Hematopoietic multipotent progenitor cell treated with erythropoietin and hydrocortisone succinate and interleukin-3 and kit ligand, for 8 days (in vitro differentiated cells): ENCODE measurements at regions not wholly inside any gene's neighbourhood (a gene's known extent, or its start where the extent isn't known, plus 50 kb on each side); places are given as distances from the start of the nearest gene placed in this dataset.
A peak's percentile ranks its signal among the peaks of the same experiment; 100 is the strongest.
"Not testable (repeated sequence)": the region's sequence is repeated elsewhere in the genome, so short reads cannot be mapped to it uniquely, and the experiment has no call there.

Source experiments
- DNase-seq: peaks from one replicate; pipeline ENCODE4 v3.0.0-alpha.2; 2015

DNA sequence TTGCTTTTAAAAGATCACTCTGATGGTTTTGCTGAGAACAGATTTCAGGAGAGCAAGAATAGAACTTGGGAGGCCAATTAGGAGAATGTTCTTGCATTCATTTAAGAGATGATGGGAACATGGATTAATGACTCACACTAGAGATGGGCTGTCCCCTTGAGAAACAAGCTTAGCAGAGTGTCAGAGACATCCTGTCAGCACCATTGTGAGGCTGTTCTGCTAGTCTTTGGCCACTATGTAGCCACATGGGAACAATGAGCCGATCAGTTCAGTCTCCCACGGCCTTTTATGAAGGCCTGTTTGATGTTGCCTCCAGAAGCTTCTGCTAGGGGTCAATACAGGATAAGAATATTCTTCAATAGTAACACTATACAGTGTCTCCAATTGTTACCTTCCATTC lies 113.0 kb upstream of the EYA4 start:
- no peak for DNase-seq

DNA sequence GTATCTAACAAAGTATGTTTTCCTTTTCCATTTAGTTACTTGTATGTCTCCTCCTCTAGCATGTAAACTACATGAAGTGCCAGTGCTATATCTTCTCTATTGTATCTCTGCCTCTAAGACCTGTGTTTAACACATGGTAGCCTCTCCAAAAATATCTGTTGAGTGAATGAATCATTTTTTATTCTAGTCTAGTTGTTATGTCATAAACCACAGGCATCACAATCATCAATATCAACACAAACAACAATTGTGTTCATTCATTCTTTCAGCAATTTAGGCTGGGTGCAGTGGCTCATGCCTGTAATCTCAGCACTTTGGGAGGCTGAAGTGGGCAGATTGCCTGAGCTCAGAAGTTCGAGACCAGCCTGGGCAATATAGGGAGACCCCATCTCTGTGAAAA lies 111.6 kb upstream of the EYA4 start:
- DNase-seq: no peak

DNA sequence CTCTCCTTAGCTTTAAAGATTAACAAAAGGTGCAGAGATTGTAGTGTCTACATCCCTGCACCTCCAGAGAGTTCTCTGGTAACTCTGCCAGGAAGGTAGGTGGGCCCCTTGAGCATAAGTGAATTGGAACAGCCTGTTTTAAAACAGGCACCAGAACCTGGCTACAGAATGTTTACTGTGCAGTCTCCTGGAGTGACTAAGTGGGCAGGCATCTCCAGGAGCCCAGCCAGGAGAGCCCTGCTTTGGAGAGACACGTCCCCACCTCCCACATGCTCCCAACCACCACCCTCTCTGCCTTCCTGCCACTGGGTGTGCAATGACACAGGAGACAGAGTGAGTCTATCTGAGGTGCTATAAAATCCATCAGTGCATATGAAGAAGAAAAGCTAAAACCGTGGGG lies 110.3 kb upstream of the EYA4 start:
- DNase-seq: no peak

DNA sequence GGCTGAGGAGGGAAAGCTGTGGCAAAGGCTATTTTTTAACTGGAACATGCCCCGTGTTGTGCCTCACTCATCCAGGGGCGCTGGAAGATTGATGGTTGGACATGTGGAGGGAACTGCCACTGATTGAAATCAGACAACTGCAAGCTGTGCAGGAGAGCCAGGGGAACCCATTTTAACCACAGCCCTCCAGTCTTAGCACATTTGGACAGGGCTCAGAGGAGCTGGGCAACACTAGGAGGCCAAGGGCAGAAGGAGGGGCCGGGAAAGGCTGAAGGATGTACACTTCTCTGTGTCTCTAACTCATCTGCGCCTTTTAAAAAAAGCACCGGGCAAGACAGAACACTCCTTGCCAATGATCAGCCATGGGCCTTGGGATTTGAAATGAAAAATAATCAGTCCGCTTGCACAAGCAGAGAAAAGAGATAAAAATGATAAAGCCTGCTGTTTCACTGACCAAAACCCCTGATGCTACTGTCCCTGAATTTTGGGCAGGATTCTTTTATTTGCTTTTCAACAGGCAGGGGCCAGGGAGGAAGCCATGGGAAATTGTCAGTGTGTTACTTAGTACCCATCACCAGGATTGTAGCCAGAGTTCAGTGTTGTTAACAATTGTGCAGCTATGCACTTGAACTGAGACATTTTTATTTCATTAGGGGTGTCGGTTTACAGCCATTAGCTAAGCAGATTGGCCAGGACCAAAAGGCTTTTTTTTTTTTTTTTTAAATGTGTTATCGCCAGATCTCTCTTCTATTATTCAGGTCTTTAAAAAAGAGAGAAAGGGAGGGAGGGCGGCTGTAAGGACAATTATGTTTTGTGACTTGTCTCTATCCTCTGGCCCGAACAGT lies 109.3 kb upstream of the EYA4 start:
- DNase-seq: no peak

DNA sequence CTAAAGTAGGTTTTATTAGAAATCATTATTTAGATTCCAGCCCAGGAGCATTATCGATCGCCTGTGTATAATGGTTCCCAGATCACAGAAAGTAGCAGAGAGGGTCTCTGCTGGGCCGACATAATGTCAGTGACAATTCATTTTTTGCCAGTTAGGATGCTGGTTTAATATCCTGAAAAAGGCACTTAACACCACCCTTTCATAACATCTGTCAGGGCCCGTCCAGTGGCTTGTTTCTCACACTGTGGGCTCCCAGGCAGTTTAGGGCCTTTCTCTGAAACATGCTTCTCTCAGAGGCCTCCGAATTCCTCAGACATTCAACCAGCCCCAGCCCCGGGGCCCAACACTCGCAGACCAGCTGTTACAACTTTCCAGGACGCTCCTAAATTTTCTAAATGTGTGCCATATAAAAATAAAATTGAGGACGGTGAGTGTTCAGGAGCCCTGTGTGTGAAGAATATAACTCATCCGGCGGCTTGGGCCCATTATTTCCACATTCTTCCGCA lies 108.6 kb upstream of the EYA4 start:
- no peak for DNase-seq

DNA sequence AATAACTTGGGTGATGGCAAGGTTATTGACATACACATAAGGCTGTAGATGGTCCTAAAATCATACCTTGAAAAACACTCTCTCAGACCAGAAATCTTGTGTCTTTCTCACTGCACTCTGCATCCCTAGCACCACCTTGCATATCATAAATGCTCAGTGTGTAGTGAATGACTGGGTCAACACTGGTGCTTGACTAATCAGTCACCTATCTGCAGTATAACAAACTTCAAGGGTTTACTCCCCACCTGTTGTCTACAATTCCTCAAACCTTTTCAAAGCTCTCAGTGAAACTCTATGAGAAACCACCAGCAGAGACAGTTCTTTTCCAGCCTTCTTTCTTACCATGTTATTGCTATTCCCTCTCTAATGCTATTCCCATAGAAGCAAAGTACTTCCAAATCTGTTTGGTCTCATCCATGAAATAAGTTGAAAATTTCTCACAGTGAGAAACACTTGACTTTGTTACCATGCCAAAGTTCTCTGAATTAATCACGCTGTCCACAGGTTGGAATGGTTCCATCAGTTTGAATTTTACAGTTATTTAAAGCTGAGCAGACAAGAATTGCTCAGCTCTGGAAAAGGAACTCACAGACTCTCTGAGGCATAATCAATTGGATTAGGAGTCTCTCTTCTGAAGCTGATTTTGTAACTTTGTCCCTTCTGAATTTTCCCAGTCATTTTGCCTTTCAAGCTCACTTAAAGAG lies 104.8 kb upstream of the EYA4 start:
- DNase-seq: no peak

DNA sequence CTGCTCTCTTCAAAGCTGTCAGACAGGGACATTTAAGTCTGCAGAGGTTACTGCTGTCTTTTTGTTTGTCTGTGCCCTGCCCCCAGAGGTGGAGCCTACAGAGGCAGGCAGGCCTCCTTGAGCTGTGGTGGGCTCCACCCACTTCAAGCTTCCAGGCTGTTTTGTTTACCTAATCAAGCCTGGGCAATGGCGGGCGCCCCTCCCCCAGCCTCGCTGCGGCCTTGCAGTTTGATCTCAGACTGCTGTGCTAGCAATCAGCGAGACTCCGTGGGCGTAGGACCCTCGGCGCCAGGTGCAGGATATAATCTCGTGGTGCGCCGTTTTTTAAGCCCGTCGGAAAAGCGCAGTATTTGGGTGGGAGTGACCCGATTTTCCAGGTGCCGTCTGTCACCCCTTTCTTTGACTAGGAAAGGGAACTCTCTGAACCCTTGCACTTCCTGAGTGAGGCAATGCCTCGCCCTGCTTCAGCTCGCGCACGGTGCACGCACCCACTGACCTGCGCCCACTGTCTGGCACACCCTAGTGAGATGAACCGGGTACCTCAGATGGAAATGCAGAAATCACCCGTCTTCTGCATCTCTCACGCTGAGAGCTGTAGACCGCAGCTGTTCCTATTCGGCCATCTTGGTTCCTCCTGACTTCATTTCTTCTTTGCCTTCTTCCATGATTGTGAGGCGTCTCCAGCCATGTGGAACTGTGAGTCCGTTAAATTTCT lies 93.5 kb upstream of the EYA4 start:
- not testable (repeated sequence) for DNase-seq

DNA sequence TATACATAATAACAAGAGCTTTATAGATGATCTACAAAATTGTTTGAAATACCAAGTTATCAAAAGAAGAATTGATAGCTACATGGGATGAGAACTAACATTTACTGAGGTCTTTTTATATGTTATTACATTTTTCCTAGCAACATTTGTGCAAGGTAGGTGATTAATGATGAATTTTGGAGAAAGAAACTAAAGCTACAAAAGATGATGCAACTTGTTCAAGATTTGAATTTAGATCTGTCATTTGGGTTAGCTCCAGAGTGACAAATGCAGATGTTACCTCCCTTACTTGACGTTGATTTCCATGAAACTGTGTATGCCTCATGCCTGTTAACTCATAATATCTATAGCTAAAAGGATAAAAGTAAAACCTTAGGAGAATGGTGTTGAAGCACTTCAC lies 84.5 kb upstream of the EYA4 start:
- no peak for DNase-seq

DNA sequence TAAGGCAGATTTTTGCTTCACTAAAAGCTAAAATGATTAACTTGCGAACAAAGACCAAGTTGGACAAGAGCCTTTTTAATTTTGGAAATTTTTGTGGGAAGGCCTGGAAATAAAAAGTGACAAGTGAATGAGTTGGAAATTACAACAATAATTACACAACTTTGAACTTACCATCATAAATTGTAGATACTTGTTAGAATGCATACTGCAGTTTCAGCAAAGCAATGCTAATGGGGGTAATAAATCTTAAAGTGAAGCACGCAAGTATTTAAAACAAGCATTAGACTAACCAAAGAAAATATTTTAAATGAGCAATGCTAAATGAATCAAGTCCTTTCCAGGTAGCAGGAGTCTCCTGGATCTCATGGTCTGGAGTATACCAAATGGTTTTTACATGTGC lies 83.2 kb upstream of the EYA4 start:
- DNase-seq: no peak

DNA sequence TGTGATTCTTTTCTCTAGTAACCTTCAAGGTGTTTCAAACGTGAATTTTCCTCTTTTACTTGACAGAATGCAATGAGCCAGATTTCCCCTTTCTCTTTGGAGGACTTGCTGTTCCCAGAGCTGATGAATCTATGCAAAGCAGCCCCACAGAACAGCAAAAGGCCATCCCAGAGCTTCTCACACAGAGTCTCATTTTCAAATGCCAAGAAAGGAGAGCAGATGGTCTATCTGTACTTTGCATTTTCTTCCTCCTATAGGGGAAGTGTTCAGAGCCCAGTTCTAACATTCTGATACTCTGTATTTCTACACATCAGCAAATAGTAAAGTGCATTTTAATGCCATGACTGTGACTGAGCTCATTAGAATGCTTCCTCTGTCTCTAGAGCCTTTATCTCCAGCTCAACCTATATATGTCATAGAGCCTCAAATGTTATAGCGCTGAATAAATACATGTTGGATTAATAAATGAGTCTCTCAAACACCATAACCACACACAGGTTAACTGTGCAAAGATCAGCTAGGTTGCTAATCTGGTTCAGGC lies 81.8 kb upstream of the EYA4 start:
- no peak for DNase-seq

DNA sequence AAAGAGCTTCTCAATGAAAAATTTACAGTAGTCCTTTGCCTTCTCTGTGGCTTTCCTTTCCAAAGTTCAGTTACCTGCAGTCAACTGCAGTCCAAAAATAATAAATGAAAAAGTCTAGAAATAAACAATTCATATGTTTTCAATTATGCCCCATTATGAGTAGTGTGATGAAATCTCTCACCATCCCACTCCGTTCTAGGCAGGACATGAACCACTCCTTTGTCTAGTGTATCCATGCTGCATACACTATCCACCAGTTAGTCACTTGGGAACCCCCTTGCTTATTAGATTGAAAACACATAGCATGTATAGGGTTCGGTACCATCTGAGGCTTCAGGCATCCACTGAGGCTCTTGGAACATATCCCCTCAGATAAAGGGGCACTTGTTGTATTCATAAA lies 80.6 kb upstream of the EYA4 start:
- DNase-seq: no peak

DNA sequence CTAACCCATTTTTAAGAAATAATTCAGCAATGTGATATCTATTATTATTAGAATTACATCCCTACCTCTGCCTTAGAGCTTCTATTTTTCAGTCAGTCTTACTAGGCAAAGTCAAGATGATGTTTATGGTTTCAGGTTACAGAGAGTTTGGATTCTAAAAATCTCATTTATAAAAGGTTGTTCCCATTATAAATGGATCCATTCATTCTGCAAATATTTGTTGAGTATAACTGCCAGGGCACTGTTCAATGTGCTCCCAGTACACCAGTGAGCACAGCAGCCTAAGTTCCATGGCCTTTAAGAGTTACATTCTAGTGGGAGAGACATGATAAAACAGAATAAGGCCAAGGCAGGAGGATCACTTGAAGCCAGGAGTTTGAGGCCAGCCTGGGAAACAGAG lies 75.9 kb upstream of the EYA4 start:
- no peak for DNase-seq

DNA sequence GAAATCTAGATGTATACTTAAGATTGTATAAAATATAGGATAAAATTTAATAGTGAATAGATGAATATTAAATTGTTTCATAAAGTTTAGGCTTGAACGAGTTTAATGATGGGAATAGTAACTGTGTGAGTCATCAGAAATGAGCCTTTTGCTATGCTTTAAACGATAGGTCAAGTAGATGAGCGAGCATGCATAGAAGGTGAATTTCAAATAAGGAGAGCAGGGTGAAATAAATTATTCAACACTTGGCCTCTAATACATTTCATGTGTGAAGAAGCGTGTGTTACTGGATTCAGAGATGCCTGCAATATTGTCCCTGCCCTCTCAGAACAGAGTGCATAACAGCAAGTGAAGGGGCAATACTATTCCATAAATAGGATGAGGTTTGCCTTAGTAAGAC lies 74.4 kb upstream of the EYA4 start:
- DNase-seq: no peak

DNA sequence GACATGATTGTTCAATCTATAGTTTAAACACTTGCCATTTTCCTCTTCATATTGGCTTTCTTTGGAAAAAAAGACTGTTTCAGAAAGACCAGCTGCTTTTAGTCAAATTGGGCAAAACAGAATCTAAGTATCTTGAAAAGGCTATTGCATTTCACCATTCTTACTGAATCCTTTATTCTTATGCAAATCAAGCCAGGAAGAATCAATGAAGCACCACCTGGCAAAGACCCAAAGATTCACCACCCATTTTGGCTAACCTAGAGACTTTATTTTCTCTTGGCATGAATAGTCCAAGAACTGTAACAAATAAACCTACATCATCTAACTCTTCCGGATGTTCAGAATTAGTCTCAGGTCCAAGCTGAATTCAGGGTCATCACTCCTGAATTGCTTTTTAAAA lies 71.3 kb upstream of the EYA4 start:
- DNase-seq: no peak

DNA sequence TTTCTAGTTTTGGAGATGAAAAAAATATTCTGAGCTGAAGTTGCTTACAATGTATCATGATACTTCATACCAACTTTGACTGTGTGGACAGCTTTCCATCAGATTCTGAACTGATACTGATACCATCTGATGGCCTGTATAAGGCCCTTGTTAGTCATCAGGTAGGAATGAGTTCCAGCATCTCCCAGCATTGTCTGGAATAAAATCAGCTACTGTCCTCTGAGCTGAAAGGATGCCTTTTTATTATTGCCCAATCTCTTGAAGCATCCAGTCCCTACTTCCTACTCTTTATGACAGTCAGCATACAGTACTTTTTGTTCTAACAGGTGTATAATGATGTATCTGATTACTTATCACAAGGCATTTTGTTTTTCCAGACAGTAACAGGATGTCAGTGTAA lies 70.6 kb upstream of the EYA4 start:
- DNase-seq: no peak

DNA sequence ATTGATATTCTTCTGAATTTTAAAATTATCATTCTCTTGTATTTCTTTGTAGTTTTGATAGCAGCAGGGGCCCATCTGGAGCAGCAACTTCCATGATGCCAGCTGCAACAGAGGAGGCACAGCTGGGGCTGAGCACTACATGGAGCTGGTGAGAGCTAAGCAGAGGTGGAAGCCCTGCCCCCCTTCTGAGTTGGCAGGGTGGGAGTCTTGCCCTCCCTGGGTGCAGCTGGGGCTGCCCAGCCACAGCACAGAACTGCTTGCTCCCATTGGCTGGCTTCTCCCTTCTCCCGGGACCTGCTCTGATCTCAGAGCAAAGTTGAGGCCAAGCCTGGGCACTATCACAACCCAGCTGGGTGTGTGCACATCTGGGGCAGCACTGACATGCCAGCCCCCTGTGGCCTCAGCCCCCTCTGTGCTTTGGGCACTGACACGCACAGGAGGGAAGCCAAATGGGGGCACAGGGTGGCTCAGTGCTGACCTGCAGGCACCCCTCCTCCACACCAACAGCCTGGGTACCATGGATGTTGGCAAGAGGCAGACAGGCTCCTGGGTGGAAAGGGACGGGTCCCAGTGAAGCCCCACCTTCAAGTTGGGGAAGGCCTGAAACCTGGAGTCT lies 69.1 kb upstream of the EYA4 start:
- DNase-seq: no peak

DNA sequence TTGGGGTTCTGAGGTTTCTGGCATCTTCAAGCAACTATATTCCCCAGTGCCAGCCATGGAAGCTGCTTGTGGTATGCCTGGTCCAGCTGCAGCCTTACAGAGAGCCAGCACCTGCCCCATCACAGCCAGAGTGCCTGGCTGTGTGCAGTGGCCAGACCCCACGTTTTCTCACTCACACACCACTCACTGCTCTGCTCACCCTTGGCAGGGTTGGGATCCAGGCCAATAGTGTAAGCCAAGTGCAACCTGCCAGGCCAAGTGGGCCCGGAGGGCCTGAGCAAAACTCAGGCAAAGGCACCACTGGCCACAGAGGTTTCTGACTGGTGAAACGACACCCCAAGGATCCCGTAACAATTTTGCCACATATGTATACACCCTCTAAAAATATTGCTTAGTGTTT lies 67.9 kb upstream of the EYA4 start:
- DNase-seq: no peak

DNA sequence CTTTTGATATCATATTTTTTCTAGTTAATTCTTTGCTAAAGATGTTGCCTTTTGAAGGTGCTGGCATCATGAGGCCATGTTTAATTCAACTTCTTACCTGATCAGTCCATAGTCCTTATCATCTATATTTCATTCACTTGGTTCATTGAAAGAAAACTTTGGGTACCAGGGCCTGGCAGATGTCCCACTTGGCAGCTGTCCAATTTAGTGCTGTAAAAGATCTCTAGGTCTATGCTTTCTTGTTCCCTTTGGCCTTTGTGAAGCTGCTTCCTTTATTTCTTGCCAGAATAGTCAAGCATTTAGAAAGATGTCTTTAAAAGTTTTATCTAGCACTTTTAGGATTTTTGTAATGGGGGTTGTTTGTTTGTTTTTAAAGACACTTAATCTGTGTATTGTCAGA lies 61.7 kb upstream of the EYA4 start:
- peak; percentile 3 for DNase-seq

DNA sequence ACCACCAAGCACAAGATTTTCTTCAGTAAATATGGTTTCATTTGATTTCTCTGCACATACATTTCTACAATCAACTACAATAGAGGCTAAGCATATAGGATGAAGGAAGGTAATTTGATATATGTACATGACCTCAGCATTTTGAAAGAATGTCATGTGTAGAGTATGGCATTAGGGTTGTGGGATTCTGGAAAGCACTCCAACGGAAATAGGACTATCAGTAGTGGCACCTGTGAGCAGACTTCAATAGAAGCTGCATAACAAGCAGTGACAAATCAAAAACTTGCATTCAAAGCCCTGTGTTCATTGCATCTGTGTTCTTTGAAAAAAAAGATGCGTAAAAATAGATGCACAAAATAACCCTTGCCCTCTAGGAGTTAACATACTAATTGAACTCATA lies 57.5 kb upstream of the EYA4 start:
- DNase-seq: no peak

DNA sequence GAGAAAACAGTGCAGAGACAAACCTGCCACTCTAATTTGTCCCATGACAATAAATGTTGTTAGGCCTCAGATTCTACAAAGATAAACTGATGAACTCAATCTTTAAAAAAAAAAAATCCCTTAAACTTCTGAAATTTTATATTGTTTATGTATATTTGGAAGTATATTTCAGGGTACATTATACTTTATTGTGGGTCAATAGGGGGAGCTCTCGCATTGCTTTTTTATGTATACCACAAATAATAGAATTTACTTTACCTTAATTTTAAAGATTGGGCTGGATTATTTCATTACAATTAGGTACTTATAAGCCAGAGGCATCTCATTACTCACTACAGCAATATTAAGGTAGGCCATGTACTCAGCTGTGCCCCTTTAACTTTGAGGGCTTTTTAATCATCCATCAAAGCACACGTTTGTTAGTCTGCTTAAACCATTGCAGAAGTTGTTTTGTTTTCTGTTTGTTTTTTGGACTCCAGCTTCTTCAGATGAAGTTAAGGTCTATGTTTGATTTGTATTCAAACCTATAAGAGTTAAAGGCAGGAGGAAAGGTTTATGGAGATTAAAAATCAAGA lies 56.3 kb upstream of the EYA4 start:
- DNase-seq: peak; percentile 7

DNA sequence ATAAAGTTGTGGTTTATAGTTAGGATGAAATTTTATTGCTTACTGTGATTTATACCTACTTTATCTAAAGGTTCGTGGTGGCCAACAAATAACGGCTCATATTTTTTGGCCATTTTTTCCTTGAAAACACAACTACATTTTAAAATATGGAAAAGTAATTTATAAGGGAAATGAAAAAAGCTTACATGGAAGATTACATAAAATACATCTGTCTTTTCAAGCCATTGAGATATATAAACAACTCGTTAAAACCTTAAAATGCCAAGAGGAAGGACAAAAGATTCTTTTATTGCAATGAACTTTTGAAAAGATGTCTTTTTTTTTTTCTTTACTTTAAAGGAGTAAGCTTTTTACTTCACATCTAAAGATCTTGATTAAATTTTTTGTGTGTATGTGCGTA lies 55.4 kb upstream of the EYA4 start:
- no peak for DNase-seq

DNA sequence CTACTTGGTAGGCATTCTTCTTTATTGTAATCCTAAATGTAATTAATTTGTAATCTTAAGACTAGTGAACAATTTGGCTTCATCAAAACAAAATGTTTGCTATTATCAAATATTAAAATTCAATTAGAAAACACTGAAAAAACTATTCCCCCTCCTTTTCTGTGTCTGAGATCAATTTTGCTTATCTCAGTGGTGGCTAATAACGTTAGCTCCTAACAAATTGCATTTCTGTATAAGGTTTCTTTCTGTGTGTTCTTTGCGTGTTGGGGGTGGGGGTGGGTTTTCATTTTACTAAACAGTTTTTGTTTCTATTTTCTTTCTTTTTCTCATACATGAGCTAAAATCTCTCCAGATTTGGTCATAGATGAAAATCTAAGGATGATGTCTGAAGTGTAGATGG lies 54.0 kb upstream of the EYA4 start:
- no peak for DNase-seq
